Embryonic facial prominence (tissue), 1 donor: ENCODE measurements at regions not wholly inside any gene's neighbourhood (a gene's known extent, or its start where the extent isn't known, plus 50 kb on each side); places are given as distances from the start of the nearest gene placed in this dataset.

Source experiments
- DNase-seq: peaks from one replicate; pipeline ENCODE4 v3.0.0-alpha.2; 2016; ENCODE audit errors: extremely low spot score

- no peak for DNase-seq
These were observed 1419.8 kb downstream of the ARAP2 start for GRCh38 chr4:34824515-34824914.

- DNase-seq = no peak
These were observed 1417.7 kb downstream of the ARAP2 start for GRCh38 chr4:34826660-34827059.

- no peak for DNase-seq
These were observed 1398.4 kb downstream of the ARAP2 start for GRCh38 chr4:34845926-34846325.

- DNase-seq = no peak
These were observed 1393.9 kb downstream of the ARAP2 start for GRCh38 chr4:34850421-34850820.

GRCh38 chr4:34850968-34851367 lies 1393.3 kb downstream of the ARAP2 start:
- no peak for DNase-seq

- DNase-seq = no peak
These were observed 1392.9 kb downstream of the ARAP2 start for GRCh38 chr4:34851411-34851810.

- no peak for DNase-seq
These were observed 1389.9 kb downstream of the ARAP2 start for GRCh38 chr4:34854451-34854850.

GRCh38 chr4:34861666-34862065 lies 1382.6 kb downstream of the ARAP2 start:
- no peak for DNase-seq

GRCh38 chr4:34878961-34879360 lies 1365.4 kb downstream of the ARAP2 start:
- no peak for DNase-seq

- DNase-seq = no peak
These were observed 1364.1 kb downstream of the ARAP2 start for GRCh38 chr4:34880246-34880645.

- no peak for DNase-seq
These were observed 1352.4 kb downstream of the ARAP2 start for GRCh38 chr4:34891892-34892291.

- no peak for DNase-seq
These were observed 1350.9 kb downstream of the ARAP2 start for GRCh38 chr4:34893382-34893781.

GRCh38 chr4:34920032-34920431 lies 1324.3 kb downstream of the ARAP2 start:
- no peak for DNase-seq

- DNase-seq = no peak
These were observed 1322.9 kb downstream of the ARAP2 start for GRCh38 chr4:34921391-34921790.

GRCh38 chr4:34922325-34922724 lies 1322.0 kb downstream of the ARAP2 start:
- DNase-seq = no peak

- DNase-seq = no peak
These were observed 1311.7 kb downstream of the ARAP2 start for GRCh38 chr4:34932591-34932990.

GRCh38 chr4:34935739-34936138 lies 1308.6 kb downstream of the ARAP2 start:
- no peak for DNase-seq

GRCh38 chr4:34939073-34939472 lies 1305.2 kb downstream of the ARAP2 start:
- no peak for DNase-seq

GRCh38 chr4:34943741-34944386 lies 1300.5 kb downstream of the ARAP2 start:
- DNase-seq = no peak

GRCh38 chr4:34950926-34951325 lies 1293.4 kb downstream of the ARAP2 start:
- DNase-seq = no peak

GRCh38 chr4:34953145-34953799 lies 1291.0 kb downstream of the ARAP2 start:
- DNase-seq = no peak

- no peak for DNase-seq
These were observed 1279.7 kb downstream of the ARAP2 start for GRCh38 chr4:34964613-34965012.

GRCh38 chr4:34972189-34972588 lies 1272.1 kb downstream of the ARAP2 start:
- no peak for DNase-seq
